NCI-H1105 (cell line): ENCODE measurements at regions not wholly inside any gene's neighbourhood (a gene's known extent, or its start where the extent isn't known, plus 50 kb on each side); places are given as distances from the start of the nearest gene placed in this dataset.
"Not testable (repeated sequence)": the region's sequence is repeated elsewhere in the genome, so short reads cannot be mapped to it uniquely, and the experiment has no call there.

Source experiments
- DNase-seq: peaks from one replicate; lab custom pipeline; 2025; lab: John Stamatoyannopoulos, UW

DNA sequence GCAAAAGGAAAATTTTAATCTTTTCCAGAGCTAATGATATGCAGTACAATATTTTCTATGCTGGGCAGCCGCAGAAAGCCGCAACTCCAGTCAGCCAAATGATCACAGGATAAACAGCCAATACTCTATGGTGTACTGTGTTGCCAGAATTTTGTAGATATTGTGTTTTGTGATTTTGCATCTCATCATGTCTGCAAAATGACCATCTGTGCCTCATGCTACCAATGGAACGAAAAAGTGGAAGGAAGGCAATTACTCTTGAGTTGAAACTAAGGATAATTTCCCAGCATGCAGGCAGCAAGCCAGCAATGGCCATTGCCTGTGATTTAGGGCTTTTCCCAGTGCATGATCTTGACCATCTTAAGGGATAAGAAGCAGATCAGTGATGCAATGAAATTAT is 891.9 kb downstream of the PLOD2 start:
- no peak for DNase-seq

DNA sequence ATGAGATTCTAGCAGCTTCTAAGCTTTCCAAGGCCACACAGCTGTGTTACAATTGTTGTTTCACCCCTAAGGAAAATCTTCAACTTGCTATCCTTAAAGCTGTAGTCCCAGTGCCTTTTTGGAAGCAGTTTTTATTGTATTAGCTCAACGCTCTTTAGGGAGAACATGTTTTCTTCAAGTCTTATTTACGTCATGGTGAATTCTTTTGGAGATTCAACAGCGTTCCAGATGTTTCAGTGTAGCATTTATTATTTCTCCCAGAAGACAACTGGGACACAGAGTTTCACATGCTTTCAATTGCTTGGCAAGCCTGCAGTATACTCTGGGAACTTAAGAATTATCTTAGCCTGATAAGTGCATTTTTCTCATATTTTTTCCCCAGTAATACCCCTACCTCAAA is 888.3 kb downstream of the PLOD2 start:
- DNase-seq: no peak

DNA sequence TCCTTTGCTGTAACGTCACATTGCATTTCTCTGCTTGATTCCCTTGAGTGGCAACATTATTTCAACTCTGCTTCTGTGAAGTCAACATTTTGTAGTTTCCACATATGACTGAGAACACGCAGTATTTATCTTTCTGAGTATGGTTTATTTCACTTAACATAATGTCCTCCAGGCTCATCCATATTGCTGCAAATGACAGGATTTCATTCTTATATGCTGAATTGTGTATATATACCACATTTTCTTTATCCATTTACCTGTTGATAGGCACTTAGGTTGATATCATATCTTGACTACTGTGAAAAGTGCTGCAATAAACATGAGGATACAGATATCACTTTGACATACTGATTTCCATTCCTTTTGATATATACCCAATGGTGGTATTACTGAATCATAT is 878.5 kb downstream of the PLOD2 start:
- no peak for DNase-seq

DNA sequence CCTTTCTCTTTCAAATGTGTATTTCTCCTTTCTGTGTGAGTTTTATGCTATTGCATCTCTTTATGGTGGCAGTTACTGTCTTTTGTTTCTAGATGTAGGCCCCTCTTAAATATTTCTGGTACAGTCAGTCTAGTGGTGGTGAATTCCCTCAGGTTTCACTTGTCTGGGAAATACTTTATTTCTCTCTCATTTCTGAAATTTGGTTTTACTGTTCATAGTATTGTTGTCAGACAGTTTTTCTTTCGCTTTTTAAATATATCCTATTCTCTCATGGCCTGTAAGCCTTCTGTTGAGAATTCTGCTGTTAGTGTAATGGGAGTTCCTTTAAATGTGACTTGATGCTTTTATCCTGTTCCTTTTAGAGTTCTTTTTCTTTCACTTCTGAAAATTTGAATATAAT is 874.0 kb downstream of the PLOD2 start:
- DNase-seq: no peak

DNA sequence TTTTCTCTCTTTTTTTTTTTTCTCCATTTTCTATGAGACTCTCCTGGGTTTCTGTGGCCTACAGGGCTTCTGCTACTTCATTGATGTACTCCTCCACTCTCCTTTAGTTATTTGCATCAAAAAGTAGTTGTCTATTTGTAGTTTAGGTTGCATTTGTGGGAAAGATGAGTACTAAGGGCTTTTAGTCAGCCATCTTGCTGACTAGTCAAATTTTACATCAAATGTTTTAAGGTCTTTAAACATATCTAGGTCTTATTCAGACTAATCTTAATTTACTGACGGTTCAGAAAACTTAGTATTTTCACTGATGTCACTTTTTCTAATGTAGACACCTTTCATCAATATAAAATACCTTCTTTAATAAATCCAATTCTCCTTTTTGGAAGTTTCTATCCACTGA is 871.0 kb downstream of the PLOD2 start:
- DNase-seq: no peak

DNA sequence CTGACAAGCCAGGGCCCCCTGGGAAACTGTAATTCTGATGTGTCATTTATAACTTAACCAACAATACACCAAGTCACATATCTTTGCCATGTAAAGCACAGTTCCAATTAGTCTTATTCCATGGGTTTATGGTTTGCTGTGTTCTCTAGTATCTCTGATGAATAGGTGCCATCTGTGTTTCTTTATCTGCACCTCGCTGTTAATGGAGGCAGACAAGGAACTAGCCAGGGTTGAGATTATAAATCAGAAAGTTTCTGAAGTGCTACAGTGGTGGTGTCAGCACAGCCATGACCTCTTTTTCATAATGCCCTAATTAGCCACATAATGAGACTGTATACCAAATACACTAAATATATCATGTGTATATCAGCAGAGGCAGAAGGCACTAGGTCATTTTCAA is 866.4 kb downstream of the PLOD2 start:
- DNase-seq: no peak

DNA sequence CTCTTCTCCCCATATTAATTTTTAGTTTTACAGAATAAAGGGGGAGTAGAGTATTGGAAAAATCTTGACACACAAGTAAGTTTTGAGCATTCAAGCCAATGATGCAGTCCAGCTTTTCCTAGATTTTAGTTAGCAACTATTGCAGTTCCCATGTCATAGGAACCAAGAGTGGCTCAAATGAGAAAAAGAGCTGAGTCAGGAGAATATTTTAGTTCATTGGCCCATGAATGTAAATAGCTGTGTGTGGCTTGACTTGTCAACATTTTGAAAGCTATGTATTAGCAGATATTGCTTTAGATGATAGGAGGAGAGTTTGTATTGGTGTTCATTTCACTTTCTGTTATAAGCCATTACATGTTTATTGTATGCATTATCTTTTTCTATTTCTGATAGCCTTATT is 853.7 kb downstream of the PLOD2 start:
- DNase-seq: no peak

DNA sequence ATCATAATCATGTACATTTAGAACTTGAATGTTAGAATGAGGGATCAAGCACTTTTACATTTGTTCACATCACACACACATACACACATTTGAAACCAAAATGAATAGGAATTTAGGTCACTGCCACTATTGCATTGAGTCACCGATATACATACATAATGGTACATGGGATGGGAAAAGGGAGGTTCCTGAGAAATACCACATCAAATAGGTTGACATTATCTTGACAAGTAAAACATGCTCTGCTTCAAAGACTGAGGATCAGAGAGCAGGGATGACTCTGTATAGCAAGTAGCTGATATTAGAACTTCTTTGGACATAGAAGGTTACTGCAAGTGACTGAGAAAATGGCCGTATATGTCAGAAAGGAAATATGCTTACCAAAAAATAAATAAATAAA is 847.2 kb downstream of the PLOD2 start:
- DNase-seq: no peak

DNA sequence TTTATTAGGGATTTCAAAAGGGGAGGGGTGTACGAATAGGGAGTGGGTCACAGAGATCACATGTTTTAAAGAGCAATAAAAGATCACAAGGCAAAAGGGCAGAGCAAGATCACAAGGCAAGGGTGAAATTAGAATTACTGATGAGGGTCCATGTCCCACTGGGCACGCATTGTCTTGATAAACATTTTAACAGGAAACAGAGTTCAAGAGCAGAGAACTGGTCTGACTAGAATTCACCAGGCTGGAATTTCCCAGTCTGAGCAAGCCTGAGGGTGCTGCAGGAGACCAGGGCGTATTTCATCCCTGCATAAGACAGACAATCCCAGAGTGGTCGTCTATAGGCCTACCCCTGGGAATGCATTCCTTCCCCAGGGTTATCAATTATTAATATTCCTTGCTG is 844.7 kb downstream of the PLOD2 start:
- not testable (repeated sequence) for DNase-seq

DNA sequence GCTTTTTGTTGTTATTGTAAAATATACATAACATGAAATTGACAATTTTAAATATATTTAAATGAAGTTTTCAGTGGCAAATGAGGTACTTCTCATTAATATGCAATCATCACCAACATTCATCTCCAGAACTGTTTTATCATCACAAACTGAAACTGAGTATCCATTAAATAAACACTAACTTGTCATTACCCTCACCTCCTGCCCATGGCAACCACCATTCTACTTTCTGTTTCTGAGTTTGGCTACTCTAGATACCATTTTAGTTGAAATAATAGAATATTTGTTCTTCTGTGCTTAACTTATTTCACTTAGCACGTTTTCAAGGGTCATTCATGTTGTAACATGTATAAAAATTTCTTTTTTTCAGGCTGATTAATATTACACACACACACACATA is 834.3 kb downstream of the PLOD2 start:
- no peak for DNase-seq

DNA sequence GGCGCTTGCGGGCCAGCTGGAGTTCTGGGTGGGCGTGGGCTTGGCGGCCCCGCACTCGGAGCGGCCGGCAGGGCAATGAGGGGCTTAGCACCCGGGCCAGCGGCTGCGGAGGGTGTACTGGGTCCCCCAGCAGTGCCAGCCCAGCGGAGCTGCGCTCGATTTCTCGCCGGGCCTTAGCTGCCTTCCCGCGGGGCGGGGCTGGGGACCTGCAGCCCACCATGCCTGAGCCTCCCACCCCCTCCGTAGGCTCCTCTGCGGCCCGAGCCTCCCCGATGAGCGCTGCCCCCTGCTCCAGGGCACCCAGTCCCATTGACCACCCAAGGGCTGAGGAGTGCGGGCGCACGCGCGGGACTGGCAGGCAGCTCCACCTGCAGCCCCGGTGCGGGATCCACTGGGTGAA is 827.6 kb downstream of the PLOD2 start:
- not testable (repeated sequence) for DNase-seq

DNA sequence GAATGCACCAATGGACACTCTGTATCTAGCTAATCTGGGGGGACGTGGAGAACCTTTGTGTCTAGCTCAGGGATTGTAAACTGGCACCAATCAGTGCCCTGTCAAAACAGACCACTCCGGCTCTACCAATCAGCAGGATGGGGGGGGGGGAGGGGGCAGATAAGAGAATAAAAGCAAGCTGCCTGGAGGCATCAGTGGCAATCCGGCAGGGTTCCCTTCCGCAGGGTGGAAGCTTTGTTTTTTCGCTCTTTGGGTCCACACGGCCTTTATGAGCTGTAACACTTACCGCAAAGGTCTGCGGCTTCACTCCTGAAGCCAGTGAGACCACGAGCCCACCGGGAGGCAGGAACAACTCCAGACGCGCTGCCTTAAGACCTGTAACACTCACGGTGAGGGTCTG is 827.1 kb downstream of the PLOD2 start:
- DNase-seq: no peak

DNA sequence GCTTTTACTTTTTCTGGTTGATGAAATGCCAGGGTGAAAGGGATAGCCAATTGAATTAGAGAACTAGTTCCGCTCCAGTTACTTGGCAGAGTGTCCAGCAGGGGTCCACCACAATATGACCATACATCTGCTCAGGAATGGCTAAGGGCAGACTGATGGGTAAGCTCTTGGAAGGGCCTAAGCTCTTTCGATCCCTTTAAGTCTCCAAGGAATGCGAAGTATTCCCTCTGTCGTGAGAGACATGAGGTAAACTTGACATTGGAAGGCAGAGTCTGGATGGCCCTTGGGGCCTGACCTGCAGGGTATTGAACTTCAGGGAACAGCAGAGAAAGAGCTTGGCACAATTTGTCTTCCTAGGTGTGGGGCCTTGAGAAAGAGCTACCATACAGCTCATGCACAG is 805.8 kb downstream of the PLOD2 start:
- DNase-seq: no peak

DNA sequence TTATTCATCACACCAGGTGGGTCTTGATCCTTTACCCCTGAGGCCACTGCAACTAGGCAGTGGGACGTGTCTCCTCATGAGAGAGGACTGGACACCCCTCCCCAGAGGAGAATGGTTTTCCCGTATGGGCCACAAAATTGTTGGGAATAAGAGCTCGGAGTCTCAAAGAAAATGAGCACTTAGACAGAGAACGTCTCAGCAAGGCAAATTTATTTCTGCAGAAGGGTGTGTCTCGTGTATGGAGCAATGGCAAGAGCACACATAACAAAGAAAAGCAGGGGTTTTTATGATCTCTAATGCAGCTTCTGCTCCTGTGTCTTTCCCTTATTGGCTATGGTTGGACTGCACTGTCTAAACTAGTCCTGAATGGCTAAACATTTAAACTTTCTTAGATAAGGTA is 803.5 kb downstream of the PLOD2 start:
- no peak for DNase-seq

DNA sequence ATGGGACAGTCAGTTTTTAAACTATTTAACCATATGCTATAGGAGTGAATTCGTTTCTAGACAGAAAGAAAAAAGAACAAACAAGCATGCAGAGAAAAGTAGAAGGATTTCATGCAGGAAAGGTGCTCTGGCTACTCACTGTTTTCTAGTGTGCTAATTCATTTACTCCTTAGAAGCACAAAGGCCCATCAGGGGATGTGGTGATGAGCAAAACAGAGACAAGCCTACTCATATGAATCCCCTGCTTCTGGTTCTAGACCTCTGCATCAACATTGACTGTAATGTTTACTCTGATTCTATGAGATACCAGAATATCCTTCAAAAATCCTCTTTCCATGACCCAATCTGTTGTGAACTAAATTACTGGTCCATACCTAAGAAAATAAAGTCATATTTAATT is 801.9 kb downstream of the PLOD2 start:
- no peak for DNase-seq

DNA sequence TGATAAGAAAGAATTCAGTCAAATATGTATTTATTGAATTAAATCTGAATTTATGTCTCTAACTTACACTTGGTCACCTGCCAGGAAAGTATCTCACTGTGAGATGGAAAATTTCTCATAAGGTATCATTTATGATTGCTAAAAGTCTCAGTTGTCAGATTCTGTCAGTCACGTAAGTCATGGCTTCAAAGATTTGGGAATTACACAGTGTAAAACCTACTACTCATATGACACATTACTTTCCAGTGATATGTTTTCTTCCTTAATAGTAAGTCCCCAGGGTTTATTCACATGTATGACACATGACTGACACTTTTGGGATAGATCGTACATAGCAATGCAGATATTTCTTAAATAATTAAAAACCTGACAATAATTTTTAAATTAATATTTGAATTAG is 792.2 kb downstream of the PLOD2 start:
- DNase-seq: no peak

DNA sequence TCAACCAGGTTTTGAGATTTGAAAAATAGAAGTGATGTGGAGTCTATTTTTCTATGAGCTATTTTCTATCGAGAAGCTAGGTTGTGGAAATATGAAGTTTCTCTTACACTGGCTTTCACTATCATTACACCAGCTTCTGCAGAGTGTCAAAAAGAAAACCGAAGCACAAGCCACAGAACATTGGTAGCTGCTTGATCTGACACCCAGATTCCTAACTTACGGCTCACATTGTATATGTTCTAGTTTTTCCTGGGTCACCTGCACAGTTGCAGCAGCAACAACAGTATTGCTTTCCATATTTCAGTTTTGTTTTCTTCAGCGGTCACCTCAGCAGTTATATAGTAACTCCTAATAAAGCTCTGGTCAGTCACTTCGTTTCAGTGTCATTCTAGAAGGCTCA is 790.1 kb downstream of the PLOD2 start:
- DNase-seq: no peak

DNA sequence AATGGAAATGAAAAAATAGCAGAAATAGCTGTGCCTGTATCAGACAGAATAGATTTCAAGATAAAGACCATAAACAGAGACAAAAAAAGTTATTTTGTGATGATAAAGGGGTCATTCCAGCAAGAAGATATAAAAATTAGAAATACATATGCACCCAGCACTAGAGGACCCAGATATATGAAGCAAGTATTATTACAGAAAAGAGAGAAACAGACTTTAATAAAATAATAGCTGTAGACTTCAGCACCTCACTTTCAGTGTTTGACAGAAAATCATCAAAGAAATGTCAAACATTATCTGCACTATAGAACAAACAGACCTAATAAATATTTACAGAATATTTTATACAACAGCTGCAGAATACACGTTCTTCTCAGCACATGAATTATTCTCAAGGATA is 783.7 kb downstream of the PLOD2 start:
- DNase-seq: no peak

DNA sequence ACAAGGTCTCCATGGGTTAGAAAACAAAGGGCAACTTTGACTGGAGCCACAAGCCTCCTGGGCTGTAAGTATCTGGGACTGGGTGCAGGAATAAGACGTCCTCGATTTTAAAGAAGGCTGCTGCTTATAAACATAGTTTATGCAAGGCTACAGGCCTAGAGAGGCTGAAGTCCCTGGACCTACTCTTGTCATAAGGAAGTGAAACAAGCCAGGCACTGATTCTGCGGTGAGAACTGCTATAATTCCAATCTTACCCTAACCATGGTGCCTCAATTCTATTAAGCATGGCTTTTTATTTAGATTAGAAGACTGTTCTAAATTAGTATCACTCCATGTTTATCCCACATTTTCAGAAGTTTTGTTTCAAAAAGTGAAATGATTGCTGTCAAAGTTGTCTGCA is 777.6 kb downstream of the PLOD2 start:
- DNase-seq: no peak

DNA sequence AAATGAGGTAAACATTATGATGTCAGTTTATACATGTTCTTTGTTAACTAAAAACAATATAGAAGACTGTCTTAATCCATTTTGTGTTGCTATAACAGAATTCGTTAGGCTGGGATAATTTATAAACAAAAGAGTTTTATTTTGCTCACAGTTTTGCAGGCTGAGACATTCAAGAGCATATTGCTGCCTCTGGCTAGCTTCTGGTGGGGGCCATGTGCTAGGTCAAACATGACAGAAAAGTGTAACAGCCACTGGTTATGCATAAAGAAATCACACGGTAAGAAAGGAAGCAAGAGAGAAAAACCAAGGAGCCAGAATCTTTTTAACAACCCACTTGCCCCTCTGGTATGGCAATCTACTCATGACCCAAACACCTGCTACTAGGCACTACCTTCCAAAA is 776.7 kb downstream of the PLOD2 start:
- DNase-seq: no peak

DNA sequence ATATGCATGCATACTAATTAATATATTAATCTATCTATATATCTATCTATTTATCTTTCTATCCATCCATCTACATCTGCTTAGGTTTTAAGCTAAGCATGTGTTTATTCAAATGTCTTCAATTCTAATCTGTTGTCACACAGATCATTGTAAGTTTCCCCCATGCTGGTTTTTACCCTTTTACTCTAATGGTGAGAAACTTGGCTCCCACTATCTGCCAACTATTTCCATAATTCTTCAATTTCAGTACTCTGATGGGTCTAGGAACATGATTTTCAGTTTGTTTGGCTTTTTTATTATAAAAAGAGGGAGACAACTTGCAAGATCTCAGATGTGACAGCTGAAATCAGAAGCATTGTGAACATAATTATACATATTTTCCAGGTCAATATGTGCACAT is 773.8 kb downstream of the PLOD2 start:
- no peak for DNase-seq

DNA sequence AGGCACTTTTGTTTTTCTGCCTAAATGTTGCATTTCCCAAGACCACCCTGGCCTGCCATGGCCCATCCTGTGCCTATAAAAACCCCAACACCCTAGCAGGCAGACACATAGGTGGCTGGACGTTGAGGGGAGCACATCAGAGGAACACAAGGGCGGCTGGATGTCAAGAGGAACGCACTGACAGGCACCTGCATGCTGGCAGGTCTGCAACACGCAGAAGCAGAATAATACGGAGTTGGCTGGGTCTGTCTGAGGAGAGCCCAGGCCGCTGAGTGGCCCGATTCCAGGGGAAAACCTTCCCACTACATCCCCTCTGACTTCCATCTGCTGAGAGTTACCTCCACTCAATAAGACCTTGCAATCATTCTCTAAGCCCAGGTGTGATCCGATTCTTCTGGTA is 765.6 kb downstream of the PLOD2 start:
- DNase-seq: no peak

DNA sequence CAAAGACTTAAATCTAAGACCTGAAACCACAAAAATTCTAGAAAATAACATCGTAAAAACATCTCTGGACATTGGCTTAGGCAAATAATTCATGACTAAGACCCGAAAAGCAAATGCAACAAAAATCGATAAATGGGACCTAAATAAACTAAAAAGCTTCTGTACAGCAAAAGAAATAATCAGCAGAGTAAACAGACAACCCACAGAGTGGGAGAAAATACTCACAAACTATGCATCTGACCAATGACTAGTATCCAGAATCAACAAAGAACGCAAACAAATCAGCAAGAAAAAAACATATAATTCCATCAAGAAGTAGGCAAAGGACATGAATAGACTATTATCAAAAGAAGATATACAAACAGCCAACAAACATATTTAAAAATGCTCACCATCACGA is 749.4 kb downstream of the PLOD2 start:
- no peak for DNase-seq

DNA sequence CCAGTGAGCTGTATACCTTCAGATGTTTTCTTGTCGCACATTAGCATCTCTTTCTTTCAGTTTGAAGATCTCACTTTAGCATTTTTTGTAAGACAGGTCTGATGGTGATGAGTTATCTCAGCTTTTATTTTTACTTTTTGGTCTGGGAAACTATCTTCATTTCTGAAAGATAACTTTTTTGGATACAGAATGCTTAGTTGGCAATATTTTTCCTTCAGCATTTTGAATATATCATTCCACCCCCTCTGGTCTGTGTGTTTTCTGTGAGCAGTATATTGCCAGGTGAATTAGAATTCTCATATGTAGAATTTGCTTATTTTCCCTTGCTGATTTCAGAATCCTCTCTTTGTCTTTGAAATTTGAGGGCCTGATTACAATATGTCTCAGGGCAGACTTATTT is 743.3 kb downstream of the PLOD2 start:
- DNase-seq: no peak

DNA sequence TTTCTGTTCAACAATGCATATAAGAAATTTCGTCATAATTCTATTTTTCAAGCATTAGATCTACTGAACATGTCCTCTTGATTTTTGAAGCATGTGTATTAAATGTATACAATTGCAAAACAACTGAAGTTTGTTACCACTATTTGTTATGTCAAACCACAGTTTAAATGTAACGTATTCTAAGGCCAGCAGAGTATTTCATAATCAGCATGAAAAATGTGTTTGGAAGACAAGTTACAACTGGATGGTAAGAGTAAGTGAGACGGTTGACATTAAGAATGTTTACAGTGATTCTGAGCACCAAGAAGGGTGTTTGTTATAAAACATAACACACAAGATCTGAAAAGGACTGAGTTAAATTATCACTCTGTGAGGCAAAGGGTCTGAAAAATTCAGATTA is 738.4 kb downstream of the PLOD2 start:
- no peak for DNase-seq
